Esophagus squamous epithelium (tissue), 4 donors: ENCODE measurements at regions not wholly inside any gene's neighbourhood (a gene's known extent, or its start where the extent isn't known, plus 50 kb on each side); places are given as distances from the start of the nearest gene placed in this dataset.

ENCODE experiments used
- POLR2A ChIP-seq, 4 donors: fragments of 450-650 bp; IDR thresholded peaks; one replicate each; pipeline ENCODE4 v1.6.1; 2017; ENCODE audit warnings: antibody characterized with exemption in 4 of 4, mild to moderate bottlenecking in 4 of 4, moderate library complexity in 3 of 4
- TF ChIP-seq, protein P1 (sequence below), 6 experiments: fragments of 450-650 bp in 4 of 6; fragments of 200-600 bp in 2 of 6; sonication (generic) in 2 of 6; IDR thresholded peaks; one replicate each; pipeline ENCODE4 v1.5.1; 2016 to 2019; ENCODE audit warnings: antibody characterized with exemption in 6 of 6, mild to moderate bottlenecking in 4 of 6, moderate library complexity in 4 of 6

DNA sequence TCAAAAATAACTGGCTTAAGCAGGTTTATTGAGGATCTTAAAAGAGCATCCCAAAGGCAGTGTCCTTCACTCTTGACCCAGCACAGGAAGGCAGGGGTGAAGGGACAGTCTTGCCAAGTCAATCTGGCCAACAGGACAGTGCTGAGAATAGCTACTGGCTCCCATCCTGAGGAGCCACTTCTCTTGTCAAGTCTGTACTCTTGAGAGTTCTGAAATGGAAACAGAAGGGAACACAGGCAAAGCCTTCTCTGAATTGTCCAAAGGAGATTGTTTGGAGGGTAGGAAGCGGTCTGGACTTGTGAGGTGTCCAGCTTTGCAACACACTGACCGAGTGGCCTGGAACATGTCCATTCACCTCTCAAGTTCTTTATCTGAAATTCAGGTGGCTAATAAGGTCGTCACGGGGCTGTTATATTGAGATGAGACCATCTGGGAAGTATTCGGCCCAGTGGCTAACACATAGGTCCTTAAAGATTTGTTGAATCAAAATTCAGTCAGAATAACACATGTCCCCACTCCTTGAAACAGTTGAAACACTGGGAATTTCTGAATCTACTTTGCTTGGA lies 99.5 kb upstream of the FHL2 start:
- no peak for TF ChIP-seq POLR2A (IDR thresholded peaks at IDR 0.05)
- TF ChIP-seq, protein P1, sequence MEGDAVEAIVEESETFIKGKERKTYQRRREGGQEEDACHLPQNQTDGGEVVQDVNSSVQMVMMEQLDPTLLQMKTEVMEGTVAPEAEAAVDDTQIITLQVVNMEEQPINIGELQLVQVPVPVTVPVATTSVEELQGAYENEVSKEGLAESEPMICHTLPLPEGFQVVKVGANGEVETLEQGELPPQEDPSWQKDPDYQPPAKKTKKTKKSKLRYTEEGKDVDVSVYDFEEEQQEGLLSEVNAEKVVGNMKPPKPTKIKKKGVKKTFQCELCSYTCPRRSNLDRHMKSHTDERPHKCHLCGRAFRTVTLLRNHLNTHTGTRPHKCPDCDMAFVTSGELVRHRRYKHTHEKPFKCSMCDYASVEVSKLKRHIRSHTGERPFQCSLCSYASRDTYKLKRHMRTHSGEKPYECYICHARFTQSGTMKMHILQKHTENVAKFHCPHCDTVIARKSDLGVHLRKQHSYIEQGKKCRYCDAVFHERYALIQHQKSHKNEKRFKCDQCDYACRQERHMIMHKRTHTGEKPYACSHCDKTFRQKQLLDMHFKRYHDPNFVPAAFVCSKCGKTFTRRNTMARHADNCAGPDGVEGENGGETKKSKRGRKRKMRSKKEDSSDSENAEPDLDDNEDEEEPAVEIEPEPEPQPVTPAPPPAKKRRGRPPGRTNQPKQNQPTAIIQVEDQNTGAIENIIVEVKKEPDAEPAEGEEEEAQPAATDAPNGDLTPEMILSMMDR (IDR thresholded peaks at IDR 0.05): no peak
